MCF 10A (cell line): ENCODE measurements at regions not wholly inside any gene's neighbourhood (a gene's known extent, or its start where the extent isn't known, plus 50 kb on each side); places are given as distances from the start of the nearest gene placed in this dataset.

Experiments
- BruUV-seq: library from RNA; stranded (reverse); fragments of 400-500 nt; replicated peaks from 2 replicates; lab custom pipeline; 2021; lab: Mats Ljungman, UMichigan
- CTCF ChIA-PET: fragments of 300-600 bp; sonication (Branson Sonifier 250); formaldehyde crosslinking; extraction: SDS; loops from one replicate; lab custom pipeline; 2021; ENCODE audit warnings: antibody characterized with exemption, inconsistent platforms; lab: Yijun Ruan, JAX
- POLR2A ChIA-PET: fragments of 300-600, 350-650 bp; sonication (Branson Sonifier 250); formaldehyde crosslinking; extraction: SDS; loops from one replicate; lab custom pipeline; 2020; ENCODE audit warnings: antibody characterized with exemption, inconsistent platforms; lab: Yijun Ruan, JAX
- DNase-seq: peaks from one replicate; pipeline ENCODE4 v3.0.0-alpha.2; 2018; ENCODE audit not compliant: unreplicated experiment
- H3K27ac Mint-ChIP-seq: one replicate; pipeline ENCODE4 v1.8.0; 2022; ENCODE audit warnings: mild to moderate bottlenecking, low read depth, mixed read lengths; ENCODE audit not compliant: unreplicated experiment
- H3K27me3 Mint-ChIP-seq: one replicate; pipeline ENCODE4 v1.8.0; 2022; ENCODE audit warnings: mixed read lengths; ENCODE audit not compliant: insufficient read depth, unreplicated experiment
- H3K36me3 Mint-ChIP-seq: one replicate; pipeline ENCODE4 v1.8.0; 2022; ENCODE audit warnings: mild to moderate bottlenecking, moderate library complexity, mixed read lengths; ENCODE audit not compliant: insufficient read depth, unreplicated experiment
- H3K4me1 Mint-ChIP-seq: one replicate; pipeline ENCODE4 v1.8.0; 2022; ENCODE audit warnings: mixed read lengths; ENCODE audit not compliant: insufficient read depth, unreplicated experiment
- H3K4me3 Mint-ChIP-seq: one replicate; pipeline ENCODE4 v1.8.0; 2022; ENCODE audit warnings: mild to moderate bottlenecking, moderate library complexity, mixed read lengths; ENCODE audit not compliant: unreplicated experiment
- H3K9me3 Mint-ChIP-seq: one replicate; pipeline ENCODE4 v1.8.0; 2022; ENCODE audit warnings: mixed read lengths; ENCODE audit not compliant: unreplicated experiment
- intact Hi-C: fragments of 100-400 bp; cut with micrococcal nuclease; formaldehyde crosslinking; loops from 2 replicates; pipeline ENCODE4 v1.14.1; 2022
- TF ChIP-seq, protein P1 (sequence below): fragments of 200-600 bp; IDR thresholded peaks from one replicate; pipeline ENCODE4 v1.8.0; 2022; ENCODE audit warnings: antibody characterized with exemption, mild to moderate bottlenecking; ENCODE audit not compliant: unreplicated experiment

DNA sequence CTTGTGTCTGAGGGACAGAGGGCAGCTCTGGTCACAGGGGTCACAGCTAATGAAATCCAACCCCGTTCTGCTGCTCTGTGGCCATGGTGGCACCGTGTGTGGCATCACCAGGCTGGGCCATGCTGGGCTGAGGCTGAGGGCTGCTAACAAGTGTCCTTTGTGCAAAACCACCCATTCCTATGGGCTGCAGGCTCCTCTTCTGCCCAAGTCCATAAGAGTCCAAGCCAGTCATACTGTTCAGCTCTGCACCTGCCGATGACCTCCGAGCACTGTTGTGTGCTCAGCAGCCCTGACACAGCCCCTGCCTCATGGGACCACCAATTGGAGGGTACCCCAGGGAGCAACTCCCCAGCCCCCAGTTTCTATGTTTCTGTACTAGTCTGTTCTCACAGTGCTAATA lies 133.1 kb downstream of the WDR11 start:
- no peak overlapping the region for H3K27ac Mint-ChIP-seq

DNA sequence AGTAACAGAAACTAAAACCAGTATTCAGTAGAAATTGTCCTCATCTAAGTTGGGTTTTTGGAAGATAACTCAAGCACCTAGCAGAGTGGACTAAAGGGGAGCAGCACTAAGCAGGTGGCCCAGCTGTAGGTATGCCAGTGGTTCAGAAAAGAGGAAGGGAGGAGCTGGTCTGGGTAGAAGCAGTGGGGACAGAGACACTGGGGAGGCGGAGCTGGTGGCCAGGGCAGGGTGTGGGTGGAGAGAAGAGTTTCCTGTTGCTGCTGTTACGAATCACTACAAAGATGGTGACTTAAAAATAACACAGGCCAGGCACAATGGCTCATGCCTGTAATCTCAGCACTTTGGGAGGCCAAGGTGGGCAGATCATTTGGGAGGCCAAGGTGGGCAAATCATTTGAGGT lies 136.2 kb downstream of the WDR11 start:
- Mint-ChIP-seq H3K27me3 (peaks cover 11% of the 10 kb centered on the region), H3K36me3 (peaks cover 4% of the 10 kb centered on the region), H3K27ac (no peak overlapping the region), H3K9me3 (no peaks in the 10 kb centered on the region), H3K4me3 (no peak overlapping the region), H3K4me1 (peaks cover 9% of the 10 kb centered on the region)
- DNase-seq, result no peak
- POLR2A ChIA-PET, result no interaction called here
- intact Hi-C loops, result no loop called here
- CTCF ChIA-PET, result interaction anchor here (0.6 kb wide), 1 partner anchor 38 kb away, joined by 3 read pairs; no protein-coding TSS in a partner anchor
- TF ChIP-seq, protein P1, sequence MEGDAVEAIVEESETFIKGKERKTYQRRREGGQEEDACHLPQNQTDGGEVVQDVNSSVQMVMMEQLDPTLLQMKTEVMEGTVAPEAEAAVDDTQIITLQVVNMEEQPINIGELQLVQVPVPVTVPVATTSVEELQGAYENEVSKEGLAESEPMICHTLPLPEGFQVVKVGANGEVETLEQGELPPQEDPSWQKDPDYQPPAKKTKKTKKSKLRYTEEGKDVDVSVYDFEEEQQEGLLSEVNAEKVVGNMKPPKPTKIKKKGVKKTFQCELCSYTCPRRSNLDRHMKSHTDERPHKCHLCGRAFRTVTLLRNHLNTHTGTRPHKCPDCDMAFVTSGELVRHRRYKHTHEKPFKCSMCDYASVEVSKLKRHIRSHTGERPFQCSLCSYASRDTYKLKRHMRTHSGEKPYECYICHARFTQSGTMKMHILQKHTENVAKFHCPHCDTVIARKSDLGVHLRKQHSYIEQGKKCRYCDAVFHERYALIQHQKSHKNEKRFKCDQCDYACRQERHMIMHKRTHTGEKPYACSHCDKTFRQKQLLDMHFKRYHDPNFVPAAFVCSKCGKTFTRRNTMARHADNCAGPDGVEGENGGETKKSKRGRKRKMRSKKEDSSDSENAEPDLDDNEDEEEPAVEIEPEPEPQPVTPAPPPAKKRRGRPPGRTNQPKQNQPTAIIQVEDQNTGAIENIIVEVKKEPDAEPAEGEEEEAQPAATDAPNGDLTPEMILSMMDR, result no peak
- no TSS peak for BruUV-seq

More for the DNA sequence above, 133.1 kb downstream of the WDR11 start:
- no peak for DNase-seq
- BruUV-seq, result no TSS peak
- TF ChIP-seq, protein P1, result no peak
- POLR2A ChIA-PET, result no interaction called here
- Mint-ChIP-seq H3K27me3 (peaks cover 11% of the 10 kb centered on the region), H3K36me3 (no peaks in the 10 kb centered on the region), H3K4me1 (peaks cover 9% of the 10 kb centered on the region), H3K9me3 (no peaks in the 10 kb centered on the region), H3K4me3 (no peak overlapping the region)
- intact Hi-C loops, result no loop called here
- CTCF ChIA-PET, result interaction anchor here (1.9 kb wide), 1 partner anchor 12 kb away, joined by 5 read pairs; no protein-coding TSS in a partner anchor

DNA sequence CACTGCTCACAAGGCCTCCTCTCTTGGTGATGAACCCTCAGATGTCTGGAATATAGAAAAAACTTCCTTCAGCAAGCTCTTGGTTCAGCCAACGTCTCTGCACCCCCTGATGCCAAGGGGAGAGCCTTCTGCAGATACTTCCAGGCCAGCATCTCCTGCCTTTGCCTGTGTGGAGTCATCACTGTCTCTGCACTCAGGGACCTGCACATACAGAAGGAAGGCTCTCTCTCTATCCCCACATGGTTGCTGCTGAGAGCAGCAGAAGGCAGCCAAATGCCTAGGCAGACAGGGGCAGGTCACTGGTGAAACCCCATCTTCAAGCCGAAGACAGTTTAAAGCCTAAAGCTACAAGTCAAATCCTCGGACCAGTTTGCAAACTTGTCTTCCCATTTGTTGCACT lies 137.6 kb downstream of the WDR11 start:
- BruUV-seq, result no TSS peak
- CTCF ChIA-PET, result interaction anchor here (1.2 kb wide), 1 partner anchor 15 kb away, joined by 3 read pairs; no protein-coding TSS in a partner anchor
- intact Hi-C loops, result no loop called here
- peaks cover 4% of the 10 kb centered on the region for H3K36me3 Mint-ChIP-seq
- TF ChIP-seq, protein P1, result no peak
- no peak overlapping the region for H3K4me3 Mint-ChIP-seq
- H3K4me1 Mint-ChIP-seq, result peaks cover 9% of the 10 kb centered on the region
- no peak for DNase-seq
- POLR2A ChIA-PET, result no interaction called here
- peaks cover 11% of the 10 kb centered on the region for H3K27me3 Mint-ChIP-seq
- no peak overlapping the region for H3K27ac Mint-ChIP-seq
- no peaks in the 10 kb centered on the region for H3K9me3 Mint-ChIP-seq

DNA sequence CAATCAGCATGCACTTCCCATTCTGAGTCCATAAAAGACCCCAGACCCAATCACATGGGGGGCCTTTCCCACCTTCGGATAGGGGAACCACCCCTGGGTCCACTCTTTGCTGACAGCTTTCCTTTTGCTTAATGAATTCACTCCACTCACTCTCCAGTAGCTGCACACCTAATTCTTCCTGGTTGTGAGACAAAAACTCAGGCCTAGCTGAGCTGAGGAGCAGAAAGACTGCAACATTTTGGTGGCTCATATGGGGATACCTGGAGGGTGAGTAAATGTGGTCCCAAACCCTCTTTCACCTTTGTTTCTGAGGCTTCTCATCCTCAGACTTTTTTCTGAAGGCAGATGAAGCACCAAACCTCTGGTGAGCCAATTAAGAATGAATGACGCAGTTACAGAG lies 138.1 kb downstream of the WDR11 start:
- TF ChIP-seq, protein P1, result no peak
- ChIA-PET POLR2A (no interaction called here), CTCF (interaction anchor here (1.2 kb wide), 1 partner anchor 14 kb away, joined by 3 read pairs; no protein-coding TSS in a partner anchor)
- no TSS peak for BruUV-seq
- intact Hi-C loops, result no loop called here
- Mint-ChIP-seq H3K27me3 (peaks cover 11% of the 10 kb centered on the region), H3K4me3 (no peak overlapping the region), H3K36me3 (peaks cover 4% of the 10 kb centered on the region), H3K9me3 (no peaks in the 10 kb centered on the region), H3K27ac (no peak overlapping the region), H3K4me1 (peaks cover 9% of the 10 kb centered on the region)
- no peak for DNase-seq
